ENCODE measurements at regions not wholly inside any gene's neighbourhood (a gene's known extent, or its start where the extent isn't known, plus 50 kb on each side); places are given as distances from the start of the nearest gene placed in this dataset.

DNA sequence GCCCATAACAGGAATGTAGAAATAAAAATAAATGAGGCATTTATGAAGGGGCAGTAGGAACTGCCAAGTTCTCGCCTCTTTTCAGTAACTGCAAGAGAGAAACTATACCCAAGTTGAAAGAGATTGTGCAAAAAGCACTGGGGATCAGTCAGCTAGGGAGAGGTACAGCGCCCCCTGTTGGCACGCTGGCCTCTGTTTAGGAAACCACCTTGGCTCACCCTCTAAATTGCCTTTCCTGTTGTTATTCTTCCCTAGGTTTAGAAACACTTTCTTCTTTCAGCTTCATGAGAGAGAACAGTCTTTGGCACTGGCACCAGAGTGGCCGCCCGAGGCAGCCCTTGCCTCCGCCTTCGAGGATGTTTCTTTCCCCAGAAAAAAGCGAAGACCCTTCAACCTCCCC, 348.5 kb downstream of the MID1IP1 start:
- intact Hi-C loops (cut with micrococcal nuclease): loop anchor here (10.0 kb wide), 1 partner anchor 385 kb away; no protein-coding TSS in a partner anchor
- no peak overlapping the region for H3K4me2 ChIP-seq (ENCODE audit: low read length)
- H3K9me3 ChIP-seq (ENCODE audit: low read length): no peaks in the 10 kb centered on the region
- no peak overlapping the region for H3K9ac ChIP-seq (ENCODE audit: low read length)
- H3K9me2 ChIP-seq (replicated peaks; ENCODE audit: low read length): no peaks in the 10 kb centered on the region
- DNase-seq (peak; percentile 64), ATAC-seq (no peak)
- no peak overlapping the region for H3K27ac ChIP-seq (ENCODE audit: low read length)
- H2AFZ ChIP-seq (ENCODE audit: low read length): no peak overlapping the region
- no peaks in the 10 kb centered on the region for H3K27me3 ChIP-seq (ENCODE audit: low read length)
- no peaks in the 10 kb centered on the region for H3K79me2 ChIP-seq (ENCODE audit: low read length)
- ChIA-PET POLR2A (ENCODE audit: unreplicated experiment) (no interaction called here), CTCF (no interaction called here)
- no peaks in the 10 kb centered on the region for H4K20me1 ChIP-seq (ENCODE audit: low read length)
- no peaks in the 10 kb centered on the region for H3F3A ChIP-seq (ENCODE audit: low read length, unreplicated experiment)
- TF ChIP-seq, protein P1, sequence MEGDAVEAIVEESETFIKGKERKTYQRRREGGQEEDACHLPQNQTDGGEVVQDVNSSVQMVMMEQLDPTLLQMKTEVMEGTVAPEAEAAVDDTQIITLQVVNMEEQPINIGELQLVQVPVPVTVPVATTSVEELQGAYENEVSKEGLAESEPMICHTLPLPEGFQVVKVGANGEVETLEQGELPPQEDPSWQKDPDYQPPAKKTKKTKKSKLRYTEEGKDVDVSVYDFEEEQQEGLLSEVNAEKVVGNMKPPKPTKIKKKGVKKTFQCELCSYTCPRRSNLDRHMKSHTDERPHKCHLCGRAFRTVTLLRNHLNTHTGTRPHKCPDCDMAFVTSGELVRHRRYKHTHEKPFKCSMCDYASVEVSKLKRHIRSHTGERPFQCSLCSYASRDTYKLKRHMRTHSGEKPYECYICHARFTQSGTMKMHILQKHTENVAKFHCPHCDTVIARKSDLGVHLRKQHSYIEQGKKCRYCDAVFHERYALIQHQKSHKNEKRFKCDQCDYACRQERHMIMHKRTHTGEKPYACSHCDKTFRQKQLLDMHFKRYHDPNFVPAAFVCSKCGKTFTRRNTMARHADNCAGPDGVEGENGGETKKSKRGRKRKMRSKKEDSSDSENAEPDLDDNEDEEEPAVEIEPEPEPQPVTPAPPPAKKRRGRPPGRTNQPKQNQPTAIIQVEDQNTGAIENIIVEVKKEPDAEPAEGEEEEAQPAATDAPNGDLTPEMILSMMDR (conservative IDR thresholded peaks at IDR 0.05; ENCODE audit: low read depth, low read length): peak; percentile 74
- no peak for TF ChIP-seq EZH2phosphoT487 (IDR thresholded peaks at IDR 0.05; ENCODE audit: borderline replicate concordance, low read length)
- no peak overlapping the region for H3K4me3 ChIP-seq (ENCODE audit: low read length)
- no TSS peak for BruUV-seq (replicated peaks)
- no peaks in the 10 kb centered on the region for H3K36me3 ChIP-seq (ENCODE audit: low read depth, low read length)
- peaks cover 14% of the 10 kb centered on the region for H3K4me1 ChIP-seq (ENCODE audit: insufficient read depth, low read length)

DNA sequence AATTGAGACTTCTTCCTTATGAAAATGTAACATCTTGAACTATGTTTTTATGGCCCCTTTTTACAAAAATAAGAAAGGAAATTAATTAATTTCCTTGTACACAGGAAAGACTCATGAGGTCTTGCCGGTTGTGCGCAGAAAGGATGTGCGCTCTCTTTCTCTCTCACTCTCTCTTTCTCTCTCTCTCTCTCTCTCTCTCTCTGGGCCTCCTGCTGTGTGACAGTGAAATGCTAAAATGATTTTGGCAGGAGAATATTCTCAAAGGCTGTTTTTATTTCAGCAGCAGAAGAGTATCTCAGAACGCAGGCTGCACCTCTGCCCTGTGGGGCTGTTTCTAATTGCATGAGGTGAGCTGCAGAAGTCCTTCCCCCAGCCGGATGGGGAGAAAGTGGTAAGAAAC, 349.0 kb downstream of the MID1IP1 start:
- no peak for ATAC-seq
- no peaks in the 10 kb centered on the region for H4K20me1 ChIP-seq (ENCODE audit: low read length)
- no peaks in the 10 kb centered on the region for H3K27me3 ChIP-seq (ENCODE audit: low read length)
- H3K9me3 ChIP-seq (ENCODE audit: low read length): no peaks in the 10 kb centered on the region
- DNase-seq: no peak
- intact Hi-C loops (cut with micrococcal nuclease): loop anchor here (10.0 kb wide), 1 partner anchor 385 kb away; no protein-coding TSS in a partner anchor
- H2AFZ ChIP-seq (ENCODE audit: low read length): no peak overlapping the region
- no peaks in the 10 kb centered on the region for H3K79me2 ChIP-seq (ENCODE audit: low read length)
- H3K27ac ChIP-seq (ENCODE audit: low read length): no peak overlapping the region
- POLR2A ChIA-PET (ENCODE audit: unreplicated experiment): no interaction called here
- no peak overlapping the region for H3K9ac ChIP-seq (ENCODE audit: low read length)
- no peak overlapping the region for H3K4me2 ChIP-seq (ENCODE audit: low read length)
- peaks cover 14% of the 10 kb centered on the region for H3K4me1 ChIP-seq (ENCODE audit: insufficient read depth, low read length)
- H3K4me3 ChIP-seq (ENCODE audit: low read length): no peak overlapping the region
- TF ChIP-seq EZH2 (IDR thresholded peaks at IDR 0.05; ENCODE audit: low read length, unreplicated experiment) (no peak), EZH2phosphoT487 (IDR thresholded peaks at IDR 0.05; ENCODE audit: borderline replicate concordance, low read length) (no peak)
- TF ChIP-seq, protein P1 (conservative IDR thresholded peaks at IDR 0.05; ENCODE audit: low read depth, low read length): no peak
- H3F3A ChIP-seq (ENCODE audit: low read length, unreplicated experiment): no peaks in the 10 kb centered on the region
- CTCF ChIA-PET: no interaction called here
- H3K36me3 ChIP-seq (ENCODE audit: low read depth, low read length): no peaks in the 10 kb centered on the region
- H3K9me2 ChIP-seq (replicated peaks; ENCODE audit: low read length): no peaks in the 10 kb centered on the region
- BruUV-seq (replicated peaks): no TSS peak

DNA sequence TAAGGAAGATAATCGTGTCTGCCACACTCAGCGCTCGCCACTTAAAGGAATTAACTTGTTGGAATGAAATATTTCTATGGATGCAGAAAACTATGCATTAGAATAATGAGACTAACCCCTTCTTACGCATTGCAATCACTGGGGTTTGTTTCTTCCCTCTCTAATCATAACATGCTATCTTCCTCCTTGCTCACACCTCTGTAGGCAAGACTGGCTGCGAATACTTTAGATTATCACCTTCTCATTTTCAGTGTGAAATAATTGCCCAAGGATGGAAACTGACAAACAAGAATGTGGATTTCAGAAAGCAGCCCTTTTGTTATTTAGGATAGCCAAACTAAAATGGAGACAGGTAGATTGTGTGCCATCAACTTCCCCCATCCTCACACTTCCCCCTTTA, 349.4 kb downstream of the MID1IP1 start:
- DNase-seq (no peak), ATAC-seq (no peak)
- H3K4me3 ChIP-seq (ENCODE audit: low read length): no peak overlapping the region
- no peaks in the 10 kb centered on the region for H3F3A ChIP-seq (ENCODE audit: low read length, unreplicated experiment)
- TF ChIP-seq, protein P1 (conservative IDR thresholded peaks at IDR 0.05; ENCODE audit: low read depth, low read length): no peak
- no peak for TF ChIP-seq EZH2phosphoT487 (IDR thresholded peaks at IDR 0.05; ENCODE audit: borderline replicate concordance, low read length)
- no peak for TF ChIP-seq EZH2 (IDR thresholded peaks at IDR 0.05; ENCODE audit: low read length, unreplicated experiment)
- POLR2A ChIA-PET (ENCODE audit: unreplicated experiment): no interaction called here
- no peaks in the 10 kb centered on the region for H3K9me2 ChIP-seq (replicated peaks; ENCODE audit: low read length)
- H3K9ac ChIP-seq (ENCODE audit: low read length): no peak overlapping the region
- no peaks in the 10 kb centered on the region for H3K9me3 ChIP-seq (ENCODE audit: low read length)
- no peak overlapping the region for H2AFZ ChIP-seq (ENCODE audit: low read length)
- peaks cover 14% of the 10 kb centered on the region for H3K4me1 ChIP-seq (ENCODE audit: insufficient read depth, low read length)
- H3K27ac ChIP-seq (ENCODE audit: low read length): no peak overlapping the region
- no TSS peak for BruUV-seq (replicated peaks)
- CTCF ChIA-PET: no interaction called here
- no peaks in the 10 kb centered on the region for H4K20me1 ChIP-seq (ENCODE audit: low read length)
- intact Hi-C loops (cut with micrococcal nuclease): loop anchor here (10.0 kb wide), 1 partner anchor 386 kb away; no protein-coding TSS in a partner anchor
- no peaks in the 10 kb centered on the region for H3K79me2 ChIP-seq (ENCODE audit: low read length)
- no peaks in the 10 kb centered on the region for H3K27me3 ChIP-seq (ENCODE audit: low read length)
- H3K36me3 ChIP-seq (ENCODE audit: low read depth, low read length): no peaks in the 10 kb centered on the region
- no peak overlapping the region for H3K4me2 ChIP-seq (ENCODE audit: low read length)
